Fibroblast of lung (primary cell): ENCODE measurements at regions not wholly inside any gene's neighbourhood (a gene's known extent, or its start where the extent isn't known, plus 50 kb on each side); places are given as distances from the start of the nearest gene placed in this dataset.

Experiments used
- EZH2 ChIP-seq: IDR thresholded peaks from 2 replicates; pipeline ENCODE4 v1.5.1; 2012; ENCODE audit warnings: low read length, control low read depth, mild to moderate bottlenecking; ENCODE audit errors: missing control alignments
- TF ChIP-seq, protein P1 (sequence below), 2 donors: IDR thresholded peaks in 1 of 2; conservative IDR thresholded peaks in 1 of 2; 1 replicate in 1 of 2; 2 replicates in 1 of 2; pipeline ENCODE4 v1.5.1; 2011 to 2012; ENCODE audit warnings: low read length in 2 of 2, control low read depth in 1 of 2, inconsistent platforms in 1 of 2, low read depth in 1 of 2, mild to moderate bottlenecking in 1 of 2

- TF ChIP-seq, protein P1, sequence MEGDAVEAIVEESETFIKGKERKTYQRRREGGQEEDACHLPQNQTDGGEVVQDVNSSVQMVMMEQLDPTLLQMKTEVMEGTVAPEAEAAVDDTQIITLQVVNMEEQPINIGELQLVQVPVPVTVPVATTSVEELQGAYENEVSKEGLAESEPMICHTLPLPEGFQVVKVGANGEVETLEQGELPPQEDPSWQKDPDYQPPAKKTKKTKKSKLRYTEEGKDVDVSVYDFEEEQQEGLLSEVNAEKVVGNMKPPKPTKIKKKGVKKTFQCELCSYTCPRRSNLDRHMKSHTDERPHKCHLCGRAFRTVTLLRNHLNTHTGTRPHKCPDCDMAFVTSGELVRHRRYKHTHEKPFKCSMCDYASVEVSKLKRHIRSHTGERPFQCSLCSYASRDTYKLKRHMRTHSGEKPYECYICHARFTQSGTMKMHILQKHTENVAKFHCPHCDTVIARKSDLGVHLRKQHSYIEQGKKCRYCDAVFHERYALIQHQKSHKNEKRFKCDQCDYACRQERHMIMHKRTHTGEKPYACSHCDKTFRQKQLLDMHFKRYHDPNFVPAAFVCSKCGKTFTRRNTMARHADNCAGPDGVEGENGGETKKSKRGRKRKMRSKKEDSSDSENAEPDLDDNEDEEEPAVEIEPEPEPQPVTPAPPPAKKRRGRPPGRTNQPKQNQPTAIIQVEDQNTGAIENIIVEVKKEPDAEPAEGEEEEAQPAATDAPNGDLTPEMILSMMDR (conservative IDR thresholded peaks at IDR 0.05 in 1 of 2, IDR thresholded peaks at IDR 0.05 in 1 of 2; ENCODE audit: low read depth in 1 of 2, low read length in 2 of 2): no peak
- no peak for TF ChIP-seq EZH2
Measured at GRCh38 chrX:19280636-19281035, 63.1 kb upstream of the PDHA1 start.
